GM23248 (cell line): ENCODE measurements at regions not wholly inside any gene's neighbourhood (a gene's known extent, or its start where the extent isn't known, plus 50 kb on each side); places are given as distances from the start of the nearest gene placed in this dataset.

Source experiments
- DNase-seq: peaks from one replicate; pipeline ENCODE4 v3.0.0-alpha.2; 2015
- H2AFZ ChIP-seq: fragments of 200-600 bp; sonication (generic); 2 replicates; pipeline ENCODE4 v1.6.1; 2016; ENCODE audit warnings: antibody characterized with exemption
- H3F3A ChIP-seq: fragments of 200-600 bp; sonication (generic); 2 replicates; pipeline ENCODE4 v1.6.1; 2016; ENCODE audit warnings: mild to moderate bottlenecking, antibody characterized with exemption, mixed run types; ENCODE audit not compliant: insufficient read depth
- H3K27ac ChIP-seq: fragments of 200-600 bp; sonication (generic); 2 replicates; pipeline ENCODE4 v1.5.1; 2016; ENCODE audit warnings: mild to moderate bottlenecking
- H3K27me3 ChIP-seq: fragments of 200-600 bp; sonication (generic); replicated peaks from 2 replicates; pipeline ENCODE4 v1.6.1; 2016; ENCODE audit warnings: mild to moderate bottlenecking; ENCODE audit not compliant: insufficient read depth
- H3K36me3 ChIP-seq: fragments of 200-600 bp; sonication (generic); 2 replicates; pipeline ENCODE4 v1.6.1; 2016; ENCODE audit warnings: low read depth, mild to moderate bottlenecking
- H3K4me1 ChIP-seq: fragments of 200-600 bp; sonication (generic); 2 replicates; pipeline ENCODE4 v1.6.1; 2016; ENCODE audit warnings: mild to moderate bottlenecking; ENCODE audit not compliant: insufficient read depth
- H3K4me2 ChIP-seq: fragments of 200-600 bp; sonication (generic); one replicate; pipeline ENCODE4 v1.6.1; 2016; ENCODE audit warnings: mild to moderate bottlenecking; ENCODE audit not compliant: unreplicated experiment
- H3K4me3 ChIP-seq: fragments of 200-600 bp; sonication (generic); 2 replicates; pipeline ENCODE4 v1.5.1; 2016; ENCODE audit warnings: mild to moderate bottlenecking
- H3K79me2 ChIP-seq: fragments of 200-600 bp; sonication (generic); 2 replicates; pipeline ENCODE4 v1.6.1; 2016; ENCODE audit warnings: mild to moderate bottlenecking; ENCODE audit not compliant: insufficient read depth
- H3K9ac ChIP-seq: fragments of 200-600 bp; sonication (generic); 2 replicates; pipeline ENCODE4 v1.6.1; 2016; ENCODE audit warnings: mild to moderate bottlenecking
- H3K9me2 ChIP-seq: fragments of 200-600 bp; sonication (generic); 2 replicates; pipeline ENCODE4 v1.6.1; 2016; ENCODE audit warnings: mixed run types, mild to moderate bottlenecking, moderate library complexity; ENCODE audit not compliant: insufficient read depth
- H3K9me3 ChIP-seq: fragments of 200-600 bp; sonication (generic); one replicate; pipeline ENCODE4 v1.6.1; 2017; ENCODE audit warnings: low read depth
- H4K20me1 ChIP-seq: fragments of 200-600 bp; sonication (generic); 2 replicates; pipeline ENCODE4 v1.6.0; 2016; ENCODE audit not compliant: insufficient read depth
- EZH2 ChIP-seq: fragments of 200-600 bp; sonication (generic); IDR thresholded peaks from 2 replicates; pipeline ENCODE4 v1.6.1; 2018; ENCODE audit warnings: antibody characterized with exemption, mild to moderate bottlenecking; ENCODE audit not compliant: insufficient read depth, poor library complexity, severe bottlenecking
- EZH2phosphoT487 ChIP-seq: fragments of 200-600 bp; sonication (generic); IDR thresholded peaks from 2 replicates; pipeline ENCODE4 v1.6.1; 2018; ENCODE audit warnings: antibody characterized with exemption, moderate library complexity, mild to moderate bottlenecking, low read depth; ENCODE audit not compliant: insufficient read depth
- WGBS, 2 experiments: methylation state at CpG; one replicate each; pipeline ENCODE4 v1.1.6; 2015 to 2017; ENCODE audit warnings: low lambda C conversion rate in 2 of 2, low coverage in 1 of 2; ENCODE audit errors: missing lambda C conversion rate in 2 of 2; 5-methylcytosine and 5-hydroxymethylcytosine counted together
- in situ Hi-C: fragments of 300-500 bp; cut with MboI; formaldehyde crosslinking; loops from 2 replicates; pipeline ENCODE4 v1.15.0; 2020

DNA sequence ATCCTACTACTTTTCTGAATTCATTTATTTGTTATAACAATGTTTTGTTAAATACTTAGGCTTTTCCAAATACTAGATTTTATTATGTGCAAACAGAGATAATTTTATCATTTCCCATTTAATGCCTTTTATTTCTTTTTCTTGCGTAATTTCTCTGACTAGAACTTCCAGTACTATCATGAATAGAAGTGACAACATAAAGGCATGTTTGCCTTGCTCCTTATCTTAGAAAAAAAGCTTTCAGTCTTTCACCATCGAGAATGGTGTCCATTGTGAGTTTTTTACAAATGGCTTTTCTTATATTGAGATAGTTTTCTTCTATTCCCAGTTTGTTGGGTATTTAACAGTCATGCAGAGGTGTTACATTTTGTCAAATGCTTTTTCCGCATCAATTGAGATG, 453.1 kb upstream of the ZP4 start:
- 20 to 24% methylated on average over 3 of the region's 3 CpGs for WGBS, 2 experiments
- no peak for TF ChIP-seq EZH2
- TF ChIP-seq EZH2phosphoT487, result no peak
- H3K27ac ChIP-seq, result no peak overlapping the region
- H3K4me2 ChIP-seq, result no peak overlapping the region
- H3K9me2 ChIP-seq, result no peaks in the 10 kb centered on the region
- H4K20me1 ChIP-seq, result no peaks in the 10 kb centered on the region
- in situ Hi-C loops, result no loop called here
- H3K27me3 ChIP-seq, result no peaks in the 10 kb centered on the region
- no peaks in the 10 kb centered on the region for H3K79me2 ChIP-seq
- no peaks in the 10 kb centered on the region for H3K9me3 ChIP-seq
- no peak overlapping the region for H3K9ac ChIP-seq
- H3K36me3 ChIP-seq, result no peaks in the 10 kb centered on the region
- H2AFZ ChIP-seq, result no peak overlapping the region
- no peak for DNase-seq
- H3F3A ChIP-seq, result no peaks in the 10 kb centered on the region
- no peaks in the 10 kb centered on the region for H3K4me1 ChIP-seq
- H3K4me3 ChIP-seq, result no peak overlapping the region

- no peak for DNase-seq
- Histone ChIP-seq H3K36me3 (no peaks in the 10 kb centered on the region), H3K27me3 (no peaks in the 10 kb centered on the region), H3K9me3 (no peaks in the 10 kb centered on the region), H3K4me1 (no peaks in the 10 kb centered on the region), H2AFZ (no peak overlapping the region), H3K9me2 (no peaks in the 10 kb centered on the region), H3K4me2 (no peak overlapping the region), H3K27ac (no peak overlapping the region), H3K9ac (no peak overlapping the region), H4K20me1 (no peaks in the 10 kb centered on the region), H3F3A (no peaks in the 10 kb centered on the region), H3K79me2 (no peaks in the 10 kb centered on the region), H3K4me3 (no peak overlapping the region)
- in situ Hi-C loops, result no loop called here
- TF ChIP-seq EZH2phosphoT487 (no peak), EZH2 (no peak)
- WGBS, 2 experiments, result 20 to 32% methylated on average over 2 of the region's 2 CpGs
These were observed 450.7 kb upstream of the ZP4 start for GRCh38 chr1:238341395-238341794.

- Histone ChIP-seq H3K4me2 (no peak overlapping the region), H3K9ac (no peak overlapping the region), H3K4me1 (no peaks in the 10 kb centered on the region), H3K9me3 (no peaks in the 10 kb centered on the region), H3K27me3 (no peaks in the 10 kb centered on the region), H3K27ac (no peak overlapping the region), H3K79me2 (no peaks in the 10 kb centered on the region), H3K4me3 (no peak overlapping the region), H3K36me3 (no peaks in the 10 kb centered on the region), H4K20me1 (no peaks in the 10 kb centered on the region), H2AFZ (no peak overlapping the region), H3F3A (no peaks in the 10 kb centered on the region), H3K9me2 (no peaks in the 10 kb centered on the region)
- WGBS, 2 experiments, result 35% methylated on average over 7 of the region's 7 CpGs
- TF ChIP-seq EZH2phosphoT487 (no peak), EZH2 (no peak)
- DNase-seq, result no peak
- in situ Hi-C loops, result no loop called here
These were observed 450.3 kb upstream of the ZP4 start for GRCh38 chr1:238340989-238341388.

DNA sequence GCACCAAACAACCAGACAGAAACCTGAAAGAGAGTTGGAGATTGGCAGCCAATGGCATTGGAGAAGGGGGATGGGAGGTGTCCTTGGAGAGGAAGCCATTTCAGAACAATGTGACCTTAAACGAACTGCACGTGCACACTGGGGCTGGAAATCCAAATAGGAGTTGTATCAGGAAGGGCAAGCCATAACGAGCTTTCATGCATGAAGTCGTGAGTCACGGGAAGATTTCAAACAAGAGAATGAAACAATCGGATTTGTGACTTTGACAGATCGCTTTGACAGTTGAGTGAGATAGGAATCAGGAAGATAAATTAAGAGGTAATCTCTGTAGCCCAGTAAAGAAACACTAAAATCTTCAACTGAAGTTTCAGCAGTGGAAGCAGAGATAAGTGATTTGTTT, 445.8 kb upstream of the ZP4 start:
- Histone ChIP-seq H3K36me3 (no peaks in the 10 kb centered on the region), H2AFZ (no peak overlapping the region), H3K27me3 (no peaks in the 10 kb centered on the region), H3K27ac (no peak overlapping the region), H3K9me2 (no peaks in the 10 kb centered on the region), H3K4me1 (no peaks in the 10 kb centered on the region), H3K4me3 (no peak overlapping the region), H3K4me2 (no peak overlapping the region), H3K79me2 (no peaks in the 10 kb centered on the region), H3K9me3 (no peaks in the 10 kb centered on the region), H4K20me1 (no peaks in the 10 kb centered on the region), H3F3A (no peaks in the 10 kb centered on the region), H3K9ac (no peak overlapping the region)
- DNase-seq, result no peak
- 28 to 29% methylated on average over 7 of the region's 7 CpGs for WGBS, 2 experiments
- TF ChIP-seq EZH2phosphoT487, result no peak
- no peak for TF ChIP-seq EZH2
- in situ Hi-C loops, result no loop called here

DNA sequence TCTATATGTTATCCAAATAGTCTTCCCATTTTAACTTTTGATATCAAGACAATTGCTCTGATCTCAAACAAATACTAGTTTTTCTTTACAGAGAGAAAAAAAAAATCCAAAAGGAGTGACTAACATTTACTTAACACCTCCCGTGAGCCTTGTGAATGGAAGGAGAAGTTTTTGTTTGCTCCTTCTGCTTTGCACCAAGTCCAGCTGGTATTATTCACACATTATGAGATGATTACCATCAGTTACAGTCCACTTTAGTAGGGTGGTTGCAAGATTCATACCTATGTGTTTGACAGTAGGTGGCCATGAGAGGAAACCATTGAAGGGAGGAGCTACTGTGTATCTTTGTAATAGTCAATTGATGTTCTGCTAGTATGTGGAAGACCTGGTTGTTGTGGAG, 443.4 kb upstream of the ZP4 start:
- no peaks in the 10 kb centered on the region for H3F3A ChIP-seq
- H3K9me2 ChIP-seq, result no peaks in the 10 kb centered on the region
- whole genome bisulfite sequencing, 2 experiments, result 11 to 26% methylated on average over 1 of the region's 1 CpG
- no peaks in the 10 kb centered on the region for H3K79me2 ChIP-seq
- in situ Hi-C loops, result no loop called here
- TF ChIP-seq EZH2phosphoT487 (no peak), EZH2 (no peak)
- H3K27me3 ChIP-seq, result no peaks in the 10 kb centered on the region
- H3K36me3 ChIP-seq, result no peaks in the 10 kb centered on the region
- no peak overlapping the region for H3K27ac ChIP-seq
- H2AFZ ChIP-seq, result no peak overlapping the region
- DNase-seq, result no peak
- no peak overlapping the region for H3K4me2 ChIP-seq
- H3K4me1 ChIP-seq, result no peaks in the 10 kb centered on the region
- no peak overlapping the region for H3K4me3 ChIP-seq
- H4K20me1 ChIP-seq, result no peaks in the 10 kb centered on the region
- H3K9ac ChIP-seq, result no peak overlapping the region
- peaks cover 3% of the 10 kb centered on the region for H3K9me3 ChIP-seq
